ENCODE measurements at regions not wholly inside any gene's neighbourhood (a gene's known extent, or its start where the extent isn't known, plus 50 kb on each side); places are given as distances from the start of the nearest gene placed in this dataset.

- no peak for TF ChIP-seq CTCF (IDR thresholded peaks at IDR 0.05)
- no peak for TF ChIP-seq EP300 (IDR thresholded peaks at IDR 0.05)
- TF ChIP-seq POLR2AphosphoS5 (IDR thresholded peaks at IDR 0.05): no peak
- no peak for TF ChIP-seq POLR2A (IDR thresholded peaks at IDR 0.05)
These were observed 258.9 kb downstream of the IZUMO3 start for GRCh38 chr9:24286761-24287160.

Data from sigmoid colon (tissue), 4 donors.